ENCODE measurements at regions not wholly inside any gene's neighbourhood (a gene's known extent, or its start where the extent isn't known, plus 50 kb on each side); places are given as distances from the start of the nearest gene placed in this dataset.

GRCh38 chr3:22729212-22729611 lies 473.9 kb upstream of the UBE2E2 start:
- no peak for TF ChIP-seq KDM1A (IDR thresholded peaks at IDR 0.05; ENCODE audit: low read depth)
- TF ChIP-seq RNF2 (IDR thresholded peaks at IDR 0.05; ENCODE audit: borderline replicate concordance, low read depth): no peak
- no peak for TF ChIP-seq MAFK (IDR thresholded peaks at IDR 0.05; ENCODE audit: partially characterized antibody)
- TF ChIP-seq ATOH8 (CRISPR knock-in tag; IDR thresholded peaks at IDR 0.05; ENCODE audit: low read depth): no peak
- TF ChIP-seq POLR2AphosphoS2 (conservative IDR thresholded peaks at IDR 0.05; ENCODE audit: low read length): no peak
- no peak for TF ChIP-seq EP300 (IDR thresholded peaks at IDR 0.05)
- no peak for TF ChIP-seq CTCF (IDR thresholded peaks at IDR 0.05)
- TF ChIP-seq POLR2A (IDR thresholded peaks at IDR 0.05; ENCODE audit: low read length): no peak
- TF ChIP-seq PHF8 (IDR thresholded peaks at IDR 0.05; ENCODE audit: borderline replicate concordance, low read depth): no peak
- no peak for TF ChIP-seq MAZ (IDR thresholded peaks at IDR 0.05; ENCODE audit: borderline replicate concordance, low read depth, low read length)
- TF ChIP-seq MAX (IDR thresholded peaks at IDR 0.05): no peak
